ENCODE measurements at regions not wholly inside any gene's neighbourhood (a gene's known extent, or its start where the extent isn't known, plus 50 kb on each side); places are given as distances from the start of the nearest gene placed in this dataset.
"Not testable (repeated sequence)": the region's sequence is repeated elsewhere in the genome, so short reads cannot be mapped to it uniquely, and the experiment has no call there.

DNA sequence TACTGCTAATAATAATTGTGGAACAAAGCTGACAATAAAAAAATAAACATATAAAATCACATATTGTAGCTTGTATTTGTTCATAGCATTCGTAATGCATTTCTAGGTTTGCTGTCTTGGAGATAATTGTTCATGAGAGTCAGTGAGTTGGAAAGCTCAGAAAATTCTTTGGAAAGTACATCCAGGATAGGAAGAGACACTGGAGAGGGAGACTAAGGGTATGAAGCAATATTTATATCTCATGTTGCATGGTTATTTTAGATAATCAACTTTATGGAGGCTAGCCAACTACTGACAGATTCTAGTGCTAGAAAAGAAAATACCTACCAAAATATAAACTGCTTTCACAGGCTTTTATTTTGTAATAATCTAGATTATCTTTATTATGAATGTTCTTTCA lies 1095.2 kb downstream of the FSCB start:
- Mint-ChIP-seq H3K4me3 (no peak overlapping the region), H3K27ac (ENCODE audit: unreplicated experiment) (no peak overlapping the region), H3K27me3 (ENCODE audit: low read depth) (no peaks in the 10 kb centered on the region), H3K36me3 (ENCODE audit: low read depth) (no peaks in the 10 kb centered on the region), H3K9me3 (no peaks in the 10 kb centered on the region), H3K4me1 (no peaks in the 10 kb centered on the region)
- no peak for DNase-seq (ENCODE audit: low read depth, low spot score)
- TF ChIP-seq, protein P1, sequence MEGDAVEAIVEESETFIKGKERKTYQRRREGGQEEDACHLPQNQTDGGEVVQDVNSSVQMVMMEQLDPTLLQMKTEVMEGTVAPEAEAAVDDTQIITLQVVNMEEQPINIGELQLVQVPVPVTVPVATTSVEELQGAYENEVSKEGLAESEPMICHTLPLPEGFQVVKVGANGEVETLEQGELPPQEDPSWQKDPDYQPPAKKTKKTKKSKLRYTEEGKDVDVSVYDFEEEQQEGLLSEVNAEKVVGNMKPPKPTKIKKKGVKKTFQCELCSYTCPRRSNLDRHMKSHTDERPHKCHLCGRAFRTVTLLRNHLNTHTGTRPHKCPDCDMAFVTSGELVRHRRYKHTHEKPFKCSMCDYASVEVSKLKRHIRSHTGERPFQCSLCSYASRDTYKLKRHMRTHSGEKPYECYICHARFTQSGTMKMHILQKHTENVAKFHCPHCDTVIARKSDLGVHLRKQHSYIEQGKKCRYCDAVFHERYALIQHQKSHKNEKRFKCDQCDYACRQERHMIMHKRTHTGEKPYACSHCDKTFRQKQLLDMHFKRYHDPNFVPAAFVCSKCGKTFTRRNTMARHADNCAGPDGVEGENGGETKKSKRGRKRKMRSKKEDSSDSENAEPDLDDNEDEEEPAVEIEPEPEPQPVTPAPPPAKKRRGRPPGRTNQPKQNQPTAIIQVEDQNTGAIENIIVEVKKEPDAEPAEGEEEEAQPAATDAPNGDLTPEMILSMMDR (conservative IDR thresholded peaks at IDR 0.05) = no peak

- Mint-ChIP-seq H3K36me3 (ENCODE audit: low read depth) (no peaks in the 10 kb centered on the region), H3K4me1 (no peaks in the 10 kb centered on the region), H3K27ac (ENCODE audit: unreplicated experiment) (no peak overlapping the region), H3K4me3 (no peak overlapping the region), H3K9me3 (no peaks in the 10 kb centered on the region), H3K27me3 (ENCODE audit: low read depth) (no peaks in the 10 kb centered on the region)
- DNase-seq (ENCODE audit: low read depth, low spot score) = no peak
- TF ChIP-seq, protein P1 (conservative IDR thresholded peaks at IDR 0.05) = no peak
Measured at GRCh38 chr14:43410631-43411030, 1096.5 kb downstream of the FSCB start.

- peaks cover 3% of the 10 kb centered on the region for H3K9me3 Mint-ChIP-seq
- H3K27ac Mint-ChIP-seq (ENCODE audit: unreplicated experiment) = no peak overlapping the region
- TF ChIP-seq, protein P1 (conservative IDR thresholded peaks at IDR 0.05) = no peak
- H3K4me1 Mint-ChIP-seq = no peaks in the 10 kb centered on the region
- no peaks in the 10 kb centered on the region for H3K27me3 Mint-ChIP-seq (ENCODE audit: low read depth)
- no peak overlapping the region for H3K4me3 Mint-ChIP-seq
- no peaks in the 10 kb centered on the region for H3K36me3 Mint-ChIP-seq (ENCODE audit: low read depth)
- no peak for DNase-seq (ENCODE audit: low read depth, low spot score)
Measured at GRCh38 chr14:43408472-43408871, 1098.6 kb downstream of the FSCB start.

- no peaks in the 10 kb centered on the region for H3K36me3 Mint-ChIP-seq (ENCODE audit: low read depth)
- peaks cover 3% of the 10 kb centered on the region for H3K9me3 Mint-ChIP-seq
- H3K4me1 Mint-ChIP-seq = no peaks in the 10 kb centered on the region
- H3K27ac Mint-ChIP-seq (ENCODE audit: unreplicated experiment) = no peak overlapping the region
- TF ChIP-seq, protein P1 (conservative IDR thresholded peaks at IDR 0.05) = no peak
- DNase-seq (ENCODE audit: low read depth, low spot score) = no peak
- no peak overlapping the region for H3K4me3 Mint-ChIP-seq
- no peaks in the 10 kb centered on the region for H3K27me3 Mint-ChIP-seq (ENCODE audit: low read depth)
Measured at GRCh38 chr14:43407706-43408105, 1099.4 kb downstream of the FSCB start.

DNA sequence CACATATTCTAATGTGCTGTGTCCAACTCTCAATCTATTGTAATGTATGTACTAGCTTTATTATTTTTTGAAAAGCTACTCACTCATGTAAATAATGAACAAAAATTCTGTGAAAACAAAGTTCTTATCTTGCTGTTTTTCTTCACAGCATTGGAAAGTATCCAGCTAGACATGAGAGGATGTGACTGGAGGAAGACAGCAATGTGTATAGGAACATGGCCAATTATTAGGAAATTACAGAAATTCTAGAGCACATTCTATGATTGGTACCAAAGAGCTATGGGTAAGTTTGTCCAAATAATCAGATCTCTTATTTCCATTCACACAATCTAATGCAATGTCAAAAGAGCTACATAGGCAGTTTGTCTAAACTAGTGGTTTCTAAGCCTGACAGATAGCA lies 1100.2 kb downstream of the FSCB start:
- no peak for DNase-seq (ENCODE audit: low read depth, low spot score)
- TF ChIP-seq, protein P1 (conservative IDR thresholded peaks at IDR 0.05) = no peak
- no peaks in the 10 kb centered on the region for H3K4me1 Mint-ChIP-seq

GRCh38 chr14:43399289-43399688 lies 1107.8 kb downstream of the FSCB start:
- Mint-ChIP-seq H3K27me3 (ENCODE audit: low read depth) (no peaks in the 10 kb centered on the region), H3K27ac (ENCODE audit: unreplicated experiment) (no peak overlapping the region), H3K4me1 (no peaks in the 10 kb centered on the region), H3K36me3 (ENCODE audit: low read depth) (no peaks in the 10 kb centered on the region), H3K9me3 (no peaks in the 10 kb centered on the region), H3K4me3 (no peak overlapping the region)
- TF ChIP-seq, protein P1 (conservative IDR thresholded peaks at IDR 0.05) = no peak
- DNase-seq (ENCODE audit: low read depth, low spot score) = no peak

More for the DNA sequence above, 1100.2 kb downstream of the FSCB start:
- H3K9me3 Mint-ChIP-seq = peaks cover 3% of the 10 kb centered on the region
- no peaks in the 10 kb centered on the region for H3K27me3 Mint-ChIP-seq (ENCODE audit: low read depth)
- H3K27ac Mint-ChIP-seq (ENCODE audit: unreplicated experiment) = no peak overlapping the region
- H3K4me3 Mint-ChIP-seq = no peak overlapping the region
- H3K36me3 Mint-ChIP-seq (ENCODE audit: low read depth) = no peaks in the 10 kb centered on the region

GRCh38 chr14:43370565-43370896 lies 1136.6 kb downstream of the FSCB start:
- DNase-seq (ENCODE audit: low read depth, low spot score); H3K4me3 Mint-ChIP-seq; H3K9me3 Mint-ChIP-seq; H3K27ac Mint-ChIP-seq (ENCODE audit: unreplicated experiment); H3K36me3 Mint-ChIP-seq (ENCODE audit: low read depth); H3K27me3 Mint-ChIP-seq (ENCODE audit: low read depth); H3K4me1 Mint-ChIP-seq: not testable (repeated sequence)

Data from neural crest cell (in vitro differentiated cells).